GM19463 (cell line): ENCODE measurements at regions not wholly inside any gene's neighbourhood (a gene's known extent, or its start where the extent isn't known, plus 50 kb on each side); places are given as distances from the start of the nearest gene placed in this dataset.
"Not testable (repeated sequence)": the region's sequence is repeated elsewhere in the genome, so short reads cannot be mapped to it uniquely, and the experiment has no call there.

Experiments
- ATAC-seq: cut with Tn5 transposase; IDR thresholded peaks from one replicate; pipeline ENCODE4 v1.9.1; 2021; ENCODE audit warnings: mild to moderate bottlenecking, moderate library complexity; ENCODE audit not compliant: unreplicated experiment

- no peak for ATAC-seq
These were observed 232.4 kb downstream of the SEC16B start for GRCh38 chr1:177737456-177737855.

- ATAC-seq: no peak
These were observed 237.7 kb downstream of the SEC16B start for GRCh38 chr1:177732178-177732577.

GRCh38 chr1:177729646-177730045 is 240.2 kb downstream of the SEC16B start:
- ATAC-seq: no peak

GRCh38 chr1:177723533-177723932 is 246.3 kb downstream of the SEC16B start:
- no peak for ATAC-seq

GRCh38 chr1:177710696-177711620 is 258.9 kb downstream of the SEC16B start:
- ATAC-seq: no peak

- ATAC-seq: no peak
These were observed 261.5 kb downstream of the SEC16B start for GRCh38 chr1:177708406-177708805.

GRCh38 chr1:177706977-177707376 is 262.9 kb downstream of the SEC16B start:
- ATAC-seq: no peak

- no peak for ATAC-seq
These were observed 264.0 kb downstream of the SEC16B start for GRCh38 chr1:177705839-177706238.

GRCh38 chr1:177703888-177704446 is 265.9 kb downstream of the SEC16B start:
- ATAC-seq: no peak

GRCh38 chr1:177701654-177702353 is 268.1 kb downstream of the SEC16B start:
- no peak for ATAC-seq

- no peak for ATAC-seq
These were observed 269.0 kb downstream of the SEC16B start for GRCh38 chr1:177700856-177701255.

- no peak for ATAC-seq
These were observed 278.9 kb downstream of the SEC16B start for GRCh38 chr1:177690996-177691395.

GRCh38 chr1:177687544-177687943 is 282.3 kb downstream of the SEC16B start:
- ATAC-seq: no peak

- ATAC-seq: no peak
These were observed 282.9 kb downstream of the SEC16B start for GRCh38 chr1:177686933-177687332.

GRCh38 chr1:177669161-177669560 is 300.7 kb downstream of the SEC16B start:
- no peak for ATAC-seq

GRCh38 chr1:177665935-177666334 is 303.9 kb downstream of the SEC16B start:
- ATAC-seq: no peak

GRCh38 chr1:177664742-177665141 is 305.1 kb downstream of the SEC16B start:
- ATAC-seq: not testable (repeated sequence)

GRCh38 chr1:177660188-177660587 is 309.7 kb downstream of the SEC16B start:
- no peak for ATAC-seq

GRCh38 chr1:177659281-177659680 is 310.6 kb downstream of the SEC16B start:
- ATAC-seq: no peak

- ATAC-seq: no peak
These were observed 313.3 kb downstream of the SEC16B start for GRCh38 chr1:177656598-177656997.

- ATAC-seq: peak; percentile 53
These were observed 318.9 kb downstream of the SEC16B start for GRCh38 chr1:177650947-177651346.
